ENCODE measurements at regions not wholly inside any gene's neighbourhood (a gene's known extent, or its start where the extent isn't known, plus 50 kb on each side); places are given as distances from the start of the nearest gene placed in this dataset.

DNA sequence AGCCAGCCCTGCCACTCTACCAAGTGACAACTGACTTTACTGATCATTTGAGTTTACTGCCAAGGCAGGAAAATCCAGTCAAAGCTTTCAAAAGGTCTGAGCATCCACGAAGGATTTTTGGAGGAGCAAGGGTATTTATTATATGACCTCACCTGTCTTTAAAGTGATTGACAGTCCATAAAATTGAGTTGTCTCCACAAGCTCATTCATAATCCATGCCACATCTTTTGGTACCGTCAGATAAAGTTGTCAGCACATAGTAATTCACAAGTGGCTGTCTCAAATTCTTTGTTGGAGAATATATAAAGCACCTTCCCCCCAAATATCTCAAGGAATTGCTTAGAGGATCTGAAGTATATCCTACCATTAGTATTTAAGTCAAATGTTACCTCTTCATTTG is 240.5 kb downstream of the METTL4 start:
- TF ChIP-seq POLR2A (IDR thresholded peaks at IDR 0.05): no peak
- TF ChIP-seq, protein P1, sequence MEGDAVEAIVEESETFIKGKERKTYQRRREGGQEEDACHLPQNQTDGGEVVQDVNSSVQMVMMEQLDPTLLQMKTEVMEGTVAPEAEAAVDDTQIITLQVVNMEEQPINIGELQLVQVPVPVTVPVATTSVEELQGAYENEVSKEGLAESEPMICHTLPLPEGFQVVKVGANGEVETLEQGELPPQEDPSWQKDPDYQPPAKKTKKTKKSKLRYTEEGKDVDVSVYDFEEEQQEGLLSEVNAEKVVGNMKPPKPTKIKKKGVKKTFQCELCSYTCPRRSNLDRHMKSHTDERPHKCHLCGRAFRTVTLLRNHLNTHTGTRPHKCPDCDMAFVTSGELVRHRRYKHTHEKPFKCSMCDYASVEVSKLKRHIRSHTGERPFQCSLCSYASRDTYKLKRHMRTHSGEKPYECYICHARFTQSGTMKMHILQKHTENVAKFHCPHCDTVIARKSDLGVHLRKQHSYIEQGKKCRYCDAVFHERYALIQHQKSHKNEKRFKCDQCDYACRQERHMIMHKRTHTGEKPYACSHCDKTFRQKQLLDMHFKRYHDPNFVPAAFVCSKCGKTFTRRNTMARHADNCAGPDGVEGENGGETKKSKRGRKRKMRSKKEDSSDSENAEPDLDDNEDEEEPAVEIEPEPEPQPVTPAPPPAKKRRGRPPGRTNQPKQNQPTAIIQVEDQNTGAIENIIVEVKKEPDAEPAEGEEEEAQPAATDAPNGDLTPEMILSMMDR (IDR thresholded peaks at IDR 0.05): no peak

All from esophagus squamous epithelium (tissue), 4 donors.